ENCODE measurements at regions not wholly inside any gene's neighbourhood (a gene's known extent, or its start where the extent isn't known, plus 50 kb on each side); places are given as distances from the start of the nearest gene placed in this dataset.

GRCh38 chr9:82518868-82519267 is 530.3 kb downstream of the SPATA31D1 start:
- no peaks in the 10 kb centered on the region for H3K27me3 Mint-ChIP-seq
- no peak overlapping the region for H3K4me3 Mint-ChIP-seq
- CTCF ChIA-PET, result no interaction called here

GRCh38 chr9:82519332-82519731 is 530.8 kb downstream of the SPATA31D1 start:
- ChIA-PET POLR2A (no interaction called here), CTCF (no interaction called here)
- H3K36me3 ChIP-seq (replicated peaks in 1 of 2; ENCODE audit: control extremely low read depth in 1 of 2, control insufficient read depth in 1 of 2, extremely low read depth in 1 of 2, insufficient read depth in 2 of 2, low read length in 1 of 2), result no peaks in the 10 kb centered on the region
- H3K4me1 ChIP-seq (ENCODE audit: control insufficient read depth in 2 of 2, insufficient read depth in 2 of 2, low read length in 2 of 2), result no peaks in the 10 kb centered on the region
- no peaks in the 10 kb centered on the region for H4K20me1 ChIP-seq (ENCODE audit: control insufficient read depth, insufficient read depth, low read length, poor library complexity, severe bottlenecking)
- ATAC-seq (ENCODE audit: low read depth) (no peak), DNase-seq (no peak)
- H3K9ac ChIP-seq (ENCODE audit: low read length), result no peak overlapping the region
- intact Hi-C loops (cut with micrococcal nuclease), result no loop called here
- H2AFZ ChIP-seq (ENCODE audit: insufficient read depth, low read depth, low read length, poor library complexity, severe bottlenecking), result no peak overlapping the region
- Mint-ChIP-seq H3K4me1 (no peaks in the 10 kb centered on the region), H3K9me3 (ENCODE audit: insufficient read depth) (peaks cover 3% of the 10 kb centered on the region), H3K27ac (no peak overlapping the region), H3K27me3 (no peaks in the 10 kb centered on the region), H3K4me3 (no peak overlapping the region)
- no peak overlapping the region for H3K4me3 ChIP-seq (ENCODE audit: control extremely low read depth in 1 of 5, extremely low read depth in 1 of 5, insufficient read depth in 1 of 5, low read depth in 2 of 5, low read length in 4 of 5)
- WGBS (ENCODE audit: insufficient coverage), result no CpG with 5 or more reads among the region's 1 CpG
- H3K4me2 ChIP-seq (replicated peaks; ENCODE audit: low read depth, low read length, poor library complexity, severe bottlenecking), result no peak overlapping the region
- no peaks in the 10 kb centered on the region for H3K79me2 ChIP-seq (ENCODE audit: control insufficient read depth, insufficient read depth, low read length)
- H3K27me3 ChIP-seq (replicated peaks in 1 of 4; ENCODE audit: control extremely low read depth in 1 of 4, control insufficient read depth in 3 of 4, insufficient read depth in 4 of 4, low read length in 3 of 4), result no peaks in the 10 kb centered on the region
- no peak for TF ChIP-seq EZH2 (IDR thresholded peaks at IDR 0.05; ENCODE audit: borderline replicate concordance, insufficient read depth, low read depth, low read length, poor library complexity, severe bottlenecking)
- H3K9me3 ChIP-seq (ENCODE audit: control extremely low read depth in 1 of 3, control insufficient read depth in 2 of 3, insufficient read depth in 1 of 3, low read length in 2 of 3), result peaks cover 0 to 3% (median 0%) of the 10 kb centered on the region in 3 donors
- no peak overlapping the region for H3K27ac ChIP-seq (ENCODE audit: low read length in 2 of 2)

More at GRCh38 chr9:82518868-82519267, 530.3 kb downstream of the SPATA31D1 start:
- no peak overlapping the region for H3K9ac ChIP-seq (ENCODE audit: low read length)
- no peak for TF ChIP-seq EZH2 (IDR thresholded peaks at IDR 0.05; ENCODE audit: borderline replicate concordance, insufficient read depth, low read depth, low read length, poor library complexity, severe bottlenecking)
- TF ChIP-seq CTCF (IDR thresholded peaks at IDR 0.05), result no peak
- H3K27ac Mint-ChIP-seq, result no peak overlapping the region
- no peak overlapping the region for H2AFZ ChIP-seq (ENCODE audit: insufficient read depth, low read depth, low read length, poor library complexity, severe bottlenecking)
- no peaks in the 10 kb centered on the region for H3K36me3 ChIP-seq (replicated peaks in 1 of 2; ENCODE audit: control extremely low read depth in 1 of 2, control insufficient read depth in 1 of 2, extremely low read depth in 1 of 2, insufficient read depth in 2 of 2, low read length in 1 of 2)
- no peaks in the 10 kb centered on the region for H3K4me1 ChIP-seq (ENCODE audit: control insufficient read depth in 2 of 2, insufficient read depth in 2 of 2, low read length in 2 of 2)
- no peaks in the 10 kb centered on the region for H3K4me1 Mint-ChIP-seq
- POLR2A ChIA-PET, result no interaction called here
- no peak for ATAC-seq (ENCODE audit: low read depth)
- no peak overlapping the region for H3K27ac ChIP-seq (ENCODE audit: low read length in 2 of 2)
- no peak overlapping the region for H3K4me2 ChIP-seq (replicated peaks; ENCODE audit: low read depth, low read length, poor library complexity, severe bottlenecking)
- H4K20me1 ChIP-seq (ENCODE audit: control insufficient read depth, insufficient read depth, low read length, poor library complexity, severe bottlenecking), result no peaks in the 10 kb centered on the region
- peaks cover 0 to 3% (median 0%) of the 10 kb centered on the region in 3 donors for H3K9me3 ChIP-seq (ENCODE audit: control extremely low read depth in 1 of 3, control insufficient read depth in 2 of 3, insufficient read depth in 1 of 3, low read length in 2 of 3)
- no peak for DNase-seq
- no peaks in the 10 kb centered on the region for H3K79me2 ChIP-seq (ENCODE audit: control insufficient read depth, insufficient read depth, low read length)
- peaks cover 3% of the 10 kb centered on the region for H3K9me3 Mint-ChIP-seq (ENCODE audit: insufficient read depth)
- intact Hi-C loops (cut with micrococcal nuclease), result no loop called here
- no peaks in the 10 kb centered on the region for H3K27me3 ChIP-seq (replicated peaks in 1 of 4; ENCODE audit: control extremely low read depth in 1 of 4, control insufficient read depth in 3 of 4, insufficient read depth in 4 of 4, low read length in 3 of 4)
- H3K4me3 ChIP-seq (ENCODE audit: control extremely low read depth in 1 of 5, extremely low read depth in 1 of 5, insufficient read depth in 1 of 5, low read depth in 2 of 5, low read length in 4 of 5), result no peak overlapping the region
